Activated CD4-positive, alpha-beta T cell treated with anti-CD3 and anti-CD28 coated beads, Interleukin-2, amount 10 ng/mL, durations not matched to agents 7 days and 5 days (primary cell): ENCODE measurements at regions not wholly inside any gene's neighbourhood (a gene's known extent, or its start where the extent isn't known, plus 50 kb on each side); places are given as distances from the start of the nearest gene placed in this dataset.
"Not testable (repeated sequence)": the region's sequence is repeated elsewhere in the genome, so short reads cannot be mapped to it uniquely, and the experiment has no call there.

ENCODE experiments used
- CTCF ChIA-PET: fragments of 350-600 bp; sonication (Branson Sonifier 250); formaldehyde crosslinking; loops from one replicate; lab custom pipeline; 2021; ENCODE audit warnings: antibody characterized with exemption; lab: Charles Lee
- POLR2A ChIA-PET: fragments of 350-600 bp; sonication (Branson Sonifier 250); formaldehyde crosslinking; loops from one replicate; lab custom pipeline; 2021; ENCODE audit warnings: antibody characterized with exemption; lab: Charles Lee
- DNase-seq: peaks from one replicate; pipeline ENCODE4 v3.0.0-alpha.2; 2020
- H3K27ac Mint-ChIP-seq: one replicate; pipeline ENCODE4 v1.8.0; 2021; ENCODE audit warnings: mild to moderate bottlenecking, moderate library complexity, mixed read lengths
- H3K27me3 Mint-ChIP-seq: one replicate; pipeline ENCODE4 v1.8.0; 2021; ENCODE audit warnings: mixed read lengths
- H3K36me3 Mint-ChIP-seq: one replicate; pipeline ENCODE4 v1.8.0; 2021; ENCODE audit warnings: low read depth, mixed read lengths
- H3K4me1 Mint-ChIP-seq: one replicate; pipeline ENCODE4 v1.8.0; 2021; ENCODE audit warnings: mixed read lengths
- H3K4me3 Mint-ChIP-seq: one replicate; pipeline ENCODE4 v1.8.0; 2021; ENCODE audit warnings: mild to moderate bottlenecking, moderate library complexity, mixed read lengths
- H3K9me3 Mint-ChIP-seq: one replicate; pipeline ENCODE4 v1.8.0; 2021; ENCODE audit warnings: mixed read lengths

- peaks cover 3% of the 10 kb centered on the region for H3K27me3 Mint-ChIP-seq
- no peak overlapping the region for H3K4me3 Mint-ChIP-seq
- ChIA-PET POLR2A (no interaction called here), CTCF (no interaction called here)
- no peak overlapping the region for H3K27ac Mint-ChIP-seq
- no peaks in the 10 kb centered on the region for H3K9me3 Mint-ChIP-seq
- no peak for DNase-seq
- no peaks in the 10 kb centered on the region for H3K36me3 Mint-ChIP-seq
- peaks cover 4% of the 10 kb centered on the region for H3K4me1 Mint-ChIP-seq
Measured at GRCh38 chr5:97553604-97554452, 370.8 kb upstream of the RIOK2 start.

GRCh38 chr5:97554977-97555643 lies 372.1 kb upstream of the RIOK2 start:
- no peaks in the 10 kb centered on the region for H3K9me3 Mint-ChIP-seq
- H3K27me3 Mint-ChIP-seq = peaks cover 4% of the 10 kb centered on the region
- H3K4me3 Mint-ChIP-seq = no peak overlapping the region
- no peak for DNase-seq
- ChIA-PET POLR2A (no interaction called here), CTCF (no interaction called here)
- H3K4me1 Mint-ChIP-seq = peaks cover 4% of the 10 kb centered on the region
- H3K27ac Mint-ChIP-seq = no peak overlapping the region
- no peaks in the 10 kb centered on the region for H3K36me3 Mint-ChIP-seq

DNA sequence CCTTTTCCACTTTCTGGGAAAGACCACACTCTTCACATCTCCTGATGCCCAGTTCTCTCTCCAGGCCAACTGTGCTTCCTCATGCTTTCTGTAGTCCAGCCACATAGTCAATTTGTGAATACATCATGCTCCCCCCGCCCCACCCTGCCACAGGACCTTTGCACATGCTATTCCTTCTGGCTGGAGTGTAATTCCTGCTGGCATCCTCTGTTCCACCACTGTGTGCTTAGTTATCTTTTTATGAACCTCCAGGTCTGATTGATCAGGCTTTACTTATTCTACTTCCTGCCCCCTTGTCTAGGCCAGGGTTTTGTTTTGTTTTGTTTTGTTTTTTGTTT lies 372.6 kb upstream of the RIOK2 start:
- H3K36me3 Mint-ChIP-seq = no peaks in the 10 kb centered on the region
- ChIA-PET POLR2A (no interaction called here), CTCF (no interaction called here)
- H3K4me3 Mint-ChIP-seq = no peak overlapping the region
- no peak for DNase-seq
- H3K9me3 Mint-ChIP-seq = no peaks in the 10 kb centered on the region
- H3K27ac Mint-ChIP-seq = no peak overlapping the region
- H3K27me3 Mint-ChIP-seq = peaks cover 4% of the 10 kb centered on the region
- H3K4me1 Mint-ChIP-seq = peaks cover 3% of the 10 kb centered on the region

DNA sequence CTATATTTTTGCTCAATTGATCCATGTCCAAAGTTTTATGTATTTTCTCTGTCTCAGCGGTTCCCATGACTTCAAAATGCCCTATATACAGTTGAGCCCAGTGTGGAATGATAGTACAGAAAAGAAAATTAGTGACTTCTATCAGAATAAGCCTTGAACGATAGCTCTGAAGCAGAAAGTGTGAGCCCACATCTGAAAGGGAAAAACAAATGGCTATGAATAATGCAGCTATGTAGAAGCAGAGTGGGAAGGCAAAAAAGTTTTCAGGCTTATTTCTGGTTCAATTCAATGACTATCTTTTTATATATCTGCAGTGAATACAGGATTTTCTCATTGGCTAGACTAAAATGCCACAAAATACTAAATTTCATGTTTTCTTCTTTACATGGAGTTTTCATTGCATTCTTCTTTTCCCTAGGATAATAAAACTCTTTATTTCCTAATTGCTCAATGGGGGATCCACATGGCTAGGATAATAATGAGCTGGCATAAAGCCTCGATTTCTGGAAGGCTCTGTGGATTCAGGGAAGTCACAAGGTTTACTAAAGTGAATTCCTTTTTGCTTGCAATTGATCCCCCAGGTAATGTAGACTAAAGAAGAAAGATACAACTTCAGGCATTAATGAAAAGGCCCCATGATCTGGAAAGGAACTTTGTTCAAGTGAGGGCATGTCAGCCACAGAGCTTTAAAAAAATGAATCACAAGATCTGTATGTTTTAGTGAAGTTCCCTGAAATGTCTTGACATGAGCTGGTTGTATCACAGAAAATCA lies 377.0 kb upstream of the RIOK2 start:
- Mint-ChIP-seq H3K4me3 (no peak overlapping the region), H3K9me3 (no peaks in the 10 kb centered on the region), H3K27me3 (peaks cover 4% of the 10 kb centered on the region), H3K36me3 (no peaks in the 10 kb centered on the region), H3K4me1 (no peaks in the 10 kb centered on the region), H3K27ac (no peak overlapping the region)
- POLR2A ChIA-PET = no interaction called here
- DNase-seq = no peak
- CTCF ChIA-PET = no interaction called here

GRCh38 chr5:97560599-97560993 lies 377.5 kb upstream of the RIOK2 start:
- CTCF ChIA-PET = no interaction called here
- Mint-ChIP-seq H3K27ac (no peak overlapping the region), H3K4me1 (no peaks in the 10 kb centered on the region), H3K27me3 (peaks cover 4% of the 10 kb centered on the region), H3K4me3 (no peak overlapping the region), H3K9me3 (no peaks in the 10 kb centered on the region), H3K36me3 (no peaks in the 10 kb centered on the region)
- POLR2A ChIA-PET = no interaction called here
- no peak for DNase-seq

DNA sequence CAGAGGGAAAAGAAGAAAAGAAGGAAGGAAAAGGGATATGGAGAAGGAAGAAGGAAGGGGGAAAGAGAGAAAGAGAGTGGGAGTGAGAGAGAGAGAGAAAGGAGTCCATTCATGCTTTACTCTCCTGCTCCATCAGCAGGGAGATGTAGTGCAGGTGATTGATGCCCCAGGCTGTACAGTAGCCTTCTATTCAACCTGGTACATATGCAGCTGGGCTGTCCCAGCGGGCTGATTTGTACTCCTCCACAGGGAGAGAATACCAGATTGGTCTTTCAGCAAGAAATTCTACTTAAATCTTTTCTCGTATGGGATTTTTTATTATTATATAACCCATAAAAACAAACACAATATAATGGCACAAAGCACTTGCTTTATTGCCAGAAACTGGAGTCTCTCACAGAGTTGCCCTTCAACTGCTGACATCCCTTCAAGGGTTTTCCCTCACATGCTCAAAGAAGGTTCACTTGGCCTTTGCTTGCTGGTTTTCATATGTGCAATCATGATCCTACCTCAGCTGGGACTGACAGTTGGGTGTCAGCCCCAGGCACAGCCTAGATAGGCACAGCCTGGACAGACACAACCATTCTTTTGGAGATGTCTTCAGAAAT lies 380.1 kb upstream of the RIOK2 start:
- Mint-ChIP-seq H3K27me3 (peaks cover 4% of the 10 kb centered on the region), H3K36me3 (no peaks in the 10 kb centered on the region)
- POLR2A ChIA-PET = no interaction called here

DNA sequence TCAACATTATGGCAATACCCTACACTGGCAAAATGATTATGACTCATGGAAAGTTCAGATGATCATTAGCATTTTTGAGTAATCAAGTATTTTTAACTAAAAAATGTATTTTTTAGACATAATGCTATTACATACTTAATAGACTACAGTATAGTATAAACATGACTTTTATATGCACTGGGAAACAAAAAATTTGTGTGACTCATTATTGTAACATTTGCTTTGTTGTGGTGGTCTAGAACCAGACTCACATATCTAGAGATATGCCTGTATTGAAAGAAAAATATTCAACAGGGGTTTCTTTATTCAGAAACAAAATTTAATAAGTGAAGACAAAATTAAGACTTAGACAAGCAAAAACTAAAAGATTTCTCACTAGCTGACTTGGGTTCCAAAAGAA lies 385.3 kb upstream of the RIOK2 start:
- ChIA-PET CTCF (no interaction called here), POLR2A (no interaction called here)
- Mint-ChIP-seq H3K36me3 (no peaks in the 10 kb centered on the region), H3K4me3 (no peak overlapping the region), H3K27ac (no peak overlapping the region), H3K9me3 (peaks cover 13% of the 10 kb centered on the region), H3K4me1 (no peaks in the 10 kb centered on the region), H3K27me3 (no peaks in the 10 kb centered on the region)
- no peak for DNase-seq

More for the DNA sequence above, 380.1 kb upstream of the RIOK2 start:
- H3K4me1 Mint-ChIP-seq = no peaks in the 10 kb centered on the region
- H3K4me3 Mint-ChIP-seq = no peak overlapping the region
- CTCF ChIA-PET = no interaction called here
- DNase-seq = no peak
- no peaks in the 10 kb centered on the region for H3K9me3 Mint-ChIP-seq
- H3K27ac Mint-ChIP-seq = no peak overlapping the region

DNA sequence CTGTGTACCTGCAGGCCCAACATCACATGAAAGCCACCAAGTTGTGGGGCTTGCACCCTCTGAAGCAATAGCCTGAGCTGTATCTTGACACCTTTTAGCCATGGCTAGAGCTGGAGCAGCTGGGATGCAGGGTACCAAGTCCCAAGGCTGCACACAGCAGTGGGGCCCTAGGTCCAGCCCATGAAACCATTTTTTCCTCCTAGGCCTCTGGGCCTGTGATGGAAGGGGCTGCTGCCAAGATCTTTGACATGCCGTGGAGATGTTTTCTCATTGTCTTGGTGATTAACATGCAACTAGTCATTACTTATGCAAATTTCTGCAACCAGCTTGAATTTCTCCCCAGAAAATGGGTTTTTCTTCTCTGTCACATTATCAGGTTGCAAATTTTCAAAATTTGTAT lies 387.2 kb upstream of the RIOK2 start:
- peaks cover 13% of the 10 kb centered on the region for H3K9me3 Mint-ChIP-seq

DNA sequence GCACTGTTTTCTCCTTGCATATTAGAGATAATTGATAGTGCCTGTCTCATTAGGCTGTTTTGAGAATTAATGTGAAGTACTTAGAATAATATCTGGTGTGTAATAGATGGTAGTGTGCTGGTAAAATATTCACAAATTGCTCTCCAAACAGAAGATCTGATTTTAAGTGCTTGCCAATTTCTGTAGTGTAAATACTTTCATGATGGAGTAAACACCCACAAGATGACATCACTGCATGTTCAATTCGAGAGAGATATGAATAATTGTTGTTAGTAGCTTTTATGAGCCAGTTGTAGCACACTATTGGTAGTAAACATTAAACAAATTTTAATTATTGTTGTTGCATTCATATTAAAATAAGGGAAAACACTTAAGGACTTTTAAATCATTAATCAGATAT lies 392.3 kb upstream of the RIOK2 start:
- H3K4me3 Mint-ChIP-seq = no peak overlapping the region
- POLR2A ChIA-PET = no interaction called here
- H3K36me3 Mint-ChIP-seq = no peaks in the 10 kb centered on the region
- CTCF ChIA-PET = no interaction called here
- no peak overlapping the region for H3K27ac Mint-ChIP-seq
- DNase-seq = no peak
- no peaks in the 10 kb centered on the region for H3K27me3 Mint-ChIP-seq
- peaks cover 9% of the 10 kb centered on the region for H3K9me3 Mint-ChIP-seq
- H3K4me1 Mint-ChIP-seq = no peaks in the 10 kb centered on the region

More for the DNA sequence above, 387.2 kb upstream of the RIOK2 start:
- ChIA-PET CTCF (no interaction called here), POLR2A (interaction anchor here (0.6 kb wide), 1 partner anchor 103 kb away, joined by 6 read pairs; no protein-coding TSS in a partner anchor)
- Mint-ChIP-seq H3K4me1 (no peaks in the 10 kb centered on the region), H3K27me3 (no peaks in the 10 kb centered on the region), H3K36me3 (no peaks in the 10 kb centered on the region), H3K27ac (no peak overlapping the region), H3K4me3 (no peak overlapping the region)
- no peak for DNase-seq

GRCh38 chr5:97576956-97577355 lies 393.9 kb upstream of the RIOK2 start:
- H3K27me3 Mint-ChIP-seq = no peaks in the 10 kb centered on the region
- POLR2A ChIA-PET = no interaction called here
- no peaks in the 10 kb centered on the region for H3K4me1 Mint-ChIP-seq
- DNase-seq = no peak
- CTCF ChIA-PET = no interaction called here
- H3K36me3 Mint-ChIP-seq = no peaks in the 10 kb centered on the region
- H3K4me3 Mint-ChIP-seq = no peak overlapping the region
- H3K9me3 Mint-ChIP-seq = no peaks in the 10 kb centered on the region
- no peak overlapping the region for H3K27ac Mint-ChIP-seq

GRCh38 chr5:97579977-97580376 lies 396.9 kb upstream of the RIOK2 start:
- H3K27ac Mint-ChIP-seq, H3K27me3 Mint-ChIP-seq, POLR2A ChIA-PET, DNase-seq, H3K9me3 Mint-ChIP-seq, H3K36me3 Mint-ChIP-seq, H3K4me1 Mint-ChIP-seq, H3K4me3 Mint-ChIP-seq: not testable (repeated sequence)
- CTCF ChIA-PET = interaction anchor here (0.6 kb wide), 1 partner anchor 37 kb away, joined by 3 read pairs; no protein-coding TSS in a partner anchor

GRCh38 chr5:97580746-97581145 lies 397.7 kb upstream of the RIOK2 start:
- Mint-ChIP-seq H3K36me3 (no peaks in the 10 kb centered on the region), H3K4me3 (no peak overlapping the region), H3K9me3 (no peaks in the 10 kb centered on the region), H3K4me1 (no peaks in the 10 kb centered on the region), H3K27me3 (no peaks in the 10 kb centered on the region), H3K27ac (no peak overlapping the region)
- DNase-seq = no peak
- CTCF ChIA-PET = no interaction called here
- POLR2A ChIA-PET = no interaction called here

DNA sequence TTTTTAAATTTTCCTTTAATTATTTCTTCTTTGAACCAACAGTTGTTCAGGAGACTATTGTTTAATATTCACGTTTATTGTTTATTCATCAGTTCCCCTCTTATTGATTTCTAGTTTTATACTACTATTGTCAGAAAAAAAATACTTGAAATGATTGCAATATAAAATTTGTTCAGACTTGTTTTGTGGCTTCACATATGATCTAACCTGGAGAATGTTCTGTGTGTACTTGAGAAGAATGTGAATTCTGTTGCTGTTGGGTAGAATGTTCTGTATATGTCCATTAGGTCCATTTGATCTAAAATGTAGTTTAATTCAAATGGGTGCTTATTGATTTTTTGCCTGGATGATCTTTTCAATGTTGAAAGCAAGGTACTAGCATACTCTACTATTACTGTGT lies 408.7 kb upstream of the RIOK2 start:
- Mint-ChIP-seq H3K4me3 (no peak overlapping the region), H3K9me3 (no peaks in the 10 kb centered on the region), H3K27me3 (no peaks in the 10 kb centered on the region), H3K36me3 (no peaks in the 10 kb centered on the region), H3K4me1 (no peaks in the 10 kb centered on the region), H3K27ac (no peak overlapping the region)
- ChIA-PET POLR2A (no interaction called here), CTCF (no interaction called here)
- no peak for DNase-seq
